LNCaP clone FGC (cell line): ENCODE measurements at regions not wholly inside any gene's neighbourhood (a gene's known extent, or its start where the extent isn't known, plus 50 kb on each side); places are given as distances from the start of the nearest gene placed in this dataset.
A peak's percentile ranks its signal among the peaks of the same experiment; 100 is the strongest.

Source experiments
- DNase-seq: peaks from one replicate; pipeline ENCODE4 v3.0.0-alpha.2; 2011; ENCODE audit warnings: low read depth
- H3K4me3 ChIP-seq: 2 replicates; pipeline ENCODE4 v1.5.1; 2011; ENCODE audit warnings: mild to moderate bottlenecking, low read depth, low read length, control low read depth
- TF ChIP-seq, protein P1 (sequence below): IDR thresholded peaks from 2 replicates; pipeline ENCODE4 v1.5.1; 2012; ENCODE audit warnings: mild to moderate bottlenecking; ENCODE audit not compliant: control insufficient read depth, insufficient read depth; ENCODE audit errors: extremely low read depth

DNA sequence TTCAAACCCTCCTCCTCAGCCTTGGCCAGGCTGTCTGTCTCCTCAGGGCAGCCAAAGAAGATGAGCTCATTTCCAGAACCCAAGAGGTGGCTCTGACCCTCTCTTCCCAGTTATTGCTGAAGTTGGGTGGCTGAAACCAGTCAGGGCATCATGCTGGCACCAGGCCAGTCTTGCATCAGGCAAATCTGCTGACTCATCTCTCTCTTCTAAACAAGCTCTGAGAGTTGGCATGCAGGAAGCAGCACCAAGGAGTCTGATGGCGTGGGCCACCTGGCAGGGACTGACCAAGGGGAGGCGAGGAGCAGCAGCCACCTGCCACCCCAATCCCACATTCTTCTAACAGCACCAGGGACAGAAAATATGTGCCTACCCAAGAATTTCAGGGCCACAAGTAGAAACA lies 104.8 kb upstream of the ATP1A1 start:
- no peak overlapping the region for H3K4me3 ChIP-seq
- peak; percentile 65 for DNase-seq
- TF ChIP-seq, protein P1, sequence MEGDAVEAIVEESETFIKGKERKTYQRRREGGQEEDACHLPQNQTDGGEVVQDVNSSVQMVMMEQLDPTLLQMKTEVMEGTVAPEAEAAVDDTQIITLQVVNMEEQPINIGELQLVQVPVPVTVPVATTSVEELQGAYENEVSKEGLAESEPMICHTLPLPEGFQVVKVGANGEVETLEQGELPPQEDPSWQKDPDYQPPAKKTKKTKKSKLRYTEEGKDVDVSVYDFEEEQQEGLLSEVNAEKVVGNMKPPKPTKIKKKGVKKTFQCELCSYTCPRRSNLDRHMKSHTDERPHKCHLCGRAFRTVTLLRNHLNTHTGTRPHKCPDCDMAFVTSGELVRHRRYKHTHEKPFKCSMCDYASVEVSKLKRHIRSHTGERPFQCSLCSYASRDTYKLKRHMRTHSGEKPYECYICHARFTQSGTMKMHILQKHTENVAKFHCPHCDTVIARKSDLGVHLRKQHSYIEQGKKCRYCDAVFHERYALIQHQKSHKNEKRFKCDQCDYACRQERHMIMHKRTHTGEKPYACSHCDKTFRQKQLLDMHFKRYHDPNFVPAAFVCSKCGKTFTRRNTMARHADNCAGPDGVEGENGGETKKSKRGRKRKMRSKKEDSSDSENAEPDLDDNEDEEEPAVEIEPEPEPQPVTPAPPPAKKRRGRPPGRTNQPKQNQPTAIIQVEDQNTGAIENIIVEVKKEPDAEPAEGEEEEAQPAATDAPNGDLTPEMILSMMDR: no peak

DNA sequence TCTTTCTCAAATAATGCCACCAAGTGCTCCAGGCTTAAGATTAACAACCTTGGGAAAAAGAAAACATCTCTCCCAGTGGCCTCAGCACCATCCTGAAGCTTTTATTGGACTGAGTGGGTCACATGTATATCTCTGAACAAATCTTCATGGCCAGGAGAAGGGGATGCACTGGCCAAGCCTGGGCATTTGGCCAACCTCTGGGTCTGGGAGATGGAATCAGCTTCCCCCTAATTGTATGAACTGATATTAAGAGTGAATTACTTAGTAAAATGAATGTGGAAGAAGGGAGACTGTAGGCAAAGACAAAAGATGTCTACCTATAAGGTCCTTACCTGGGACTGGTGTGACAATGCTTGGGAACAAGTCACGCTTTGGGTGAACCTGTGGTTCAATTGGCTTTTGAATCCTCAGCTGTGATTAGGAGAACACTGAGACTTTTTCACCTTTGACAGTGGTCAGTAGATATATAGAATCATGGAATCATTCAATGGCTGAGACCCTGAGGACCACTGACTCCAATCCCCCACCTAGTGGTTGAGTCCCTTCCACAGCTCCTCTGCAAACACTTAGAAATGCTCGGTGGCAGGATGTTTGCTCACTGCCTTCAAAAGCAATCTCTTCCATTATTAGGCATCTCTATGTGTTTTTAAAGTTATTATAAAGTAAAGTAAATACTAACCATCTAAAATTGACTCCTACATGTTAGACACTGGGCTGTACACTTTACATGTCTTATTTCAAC lies 102.6 kb upstream of the ATP1A1 start:
- TF ChIP-seq, protein P1: no peak
- no peak for DNase-seq
- no peak overlapping the region for H3K4me3 ChIP-seq

DNA sequence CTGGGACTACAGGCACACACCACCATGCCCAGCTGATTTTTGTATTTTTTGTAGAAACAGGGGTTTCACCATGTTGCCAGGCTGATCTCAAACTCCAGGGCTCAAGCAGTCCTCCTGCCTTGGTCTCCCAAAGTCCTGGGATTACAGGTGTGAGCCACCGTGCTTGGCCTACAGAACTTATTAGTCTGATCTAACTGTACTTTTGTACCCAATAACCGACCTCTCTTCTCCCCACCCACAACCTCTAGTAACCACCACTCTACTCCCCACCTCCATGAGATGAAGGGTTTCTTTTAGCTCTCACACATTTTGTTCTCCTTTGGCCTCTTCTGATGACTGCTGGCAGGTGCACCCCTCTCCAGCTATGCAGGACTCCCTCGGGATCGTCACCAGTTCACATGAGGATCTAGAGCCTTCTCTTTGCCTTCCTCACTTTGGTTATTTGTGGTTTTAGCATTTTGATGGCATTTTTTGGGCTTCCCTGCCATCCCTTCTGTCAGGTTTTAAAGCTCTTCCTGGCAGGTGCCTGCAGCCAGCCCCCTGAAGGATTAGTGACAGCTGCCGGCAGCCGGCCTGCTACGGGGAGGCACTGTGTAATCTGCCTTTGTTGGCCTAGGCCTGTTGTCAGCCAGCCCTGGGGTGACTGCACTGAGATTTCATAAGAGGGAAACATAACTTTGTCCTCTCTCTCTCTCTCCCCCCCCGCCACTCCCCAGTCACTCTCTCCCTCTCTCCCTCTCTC lies 99.8 kb upstream of the ATP1A1 start:
- TF ChIP-seq, protein P1: no peak
- DNase-seq: no peak
- H3K4me3 ChIP-seq: no peak overlapping the region

DNA sequence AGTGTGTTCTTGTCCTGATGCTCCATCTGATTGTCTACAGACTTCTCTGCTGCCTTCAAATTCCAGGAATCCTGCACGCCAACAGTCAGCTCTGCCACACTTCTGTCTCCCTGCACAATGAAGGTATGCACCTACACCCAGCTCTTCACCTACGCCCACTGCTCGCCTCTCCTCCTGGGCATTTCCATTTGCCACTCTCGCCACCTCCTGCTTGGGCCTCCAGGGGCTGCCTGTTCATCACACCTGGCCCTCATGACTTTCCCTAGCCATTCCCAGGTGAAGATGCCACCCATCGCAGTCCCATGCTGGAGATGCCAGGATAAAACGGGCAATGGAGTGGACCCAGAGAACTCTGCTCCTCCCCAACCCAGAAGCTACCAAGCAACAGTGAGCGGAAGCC lies 96.5 kb upstream of the ATP1A1 start:
- DNase-seq: no peak
- TF ChIP-seq, protein P1: no peak
- H3K4me3 ChIP-seq: no peak overlapping the region

DNA sequence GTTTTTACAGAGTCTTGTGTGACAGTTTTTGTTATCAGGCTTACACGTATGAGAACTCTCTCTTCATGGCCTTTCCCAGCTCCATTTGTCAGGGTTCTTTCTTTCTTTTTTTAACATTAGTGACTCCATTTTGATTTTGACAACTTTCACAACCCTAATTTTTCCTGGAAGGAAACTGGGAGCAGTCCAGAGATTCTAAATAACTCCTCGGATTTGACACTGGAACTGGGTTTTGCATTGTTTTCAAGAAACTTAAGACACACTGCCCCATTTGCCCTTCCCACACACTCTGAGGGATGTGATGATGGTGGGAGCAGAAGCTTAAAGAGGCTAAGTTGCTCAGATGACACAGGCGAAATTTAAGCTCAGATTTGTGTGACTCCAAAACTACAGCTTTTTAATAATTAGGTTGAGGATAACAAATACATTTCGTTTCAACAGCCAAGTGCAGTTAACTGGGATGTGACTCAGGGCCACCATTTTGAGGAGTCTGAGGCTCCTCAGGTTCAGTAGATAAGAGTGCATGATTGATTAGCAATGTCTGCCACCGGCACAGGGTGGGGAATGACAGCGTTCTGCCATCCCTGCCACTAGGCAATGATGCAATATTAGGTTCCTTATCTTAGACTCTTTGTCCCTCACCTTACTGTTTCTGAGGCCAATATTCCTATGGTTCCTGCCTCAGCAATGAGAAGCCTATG lies 95.1 kb upstream of the ATP1A1 start:
- H3K4me3 ChIP-seq: no peak overlapping the region
- no peak for DNase-seq
- TF ChIP-seq, protein P1: no peak

DNA sequence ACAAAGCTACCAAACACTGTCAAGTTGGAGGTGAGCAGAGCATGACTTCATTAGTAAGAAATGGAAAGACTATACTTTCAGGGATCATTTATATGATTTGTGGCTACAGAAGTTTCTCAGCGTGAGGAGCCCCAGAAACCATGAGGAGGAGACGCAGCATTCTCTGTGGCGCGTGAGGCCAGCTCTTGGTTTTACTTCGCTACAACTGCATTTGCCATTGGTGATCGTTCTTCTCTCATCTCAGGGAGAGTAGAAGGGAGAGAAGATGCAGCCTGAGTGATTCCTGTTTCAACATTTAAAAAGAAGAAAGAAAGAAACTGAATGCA lies 94.5 kb upstream of the ATP1A1 start:
- DNase-seq: no peak
- TF ChIP-seq, protein P1: no peak
- H3K4me3 ChIP-seq: no peak overlapping the region
